GM21526 (cell line): ENCODE measurements at regions not wholly inside any gene's neighbourhood (a gene's known extent, or its start where the extent isn't known, plus 50 kb on each side); places are given as distances from the start of the nearest gene placed in this dataset.

ENCODE experiments used
- ATAC-seq: cut with Tn5 transposase; IDR thresholded peaks from one replicate; pipeline ENCODE4 v1.9.1; 2021; ENCODE audit warnings: moderate library complexity; ENCODE audit not compliant: unreplicated experiment, low FRiP score

- no peak for ATAC-seq
Measured at GRCh38 chr2:58891828-58892377, 650.8 kb upstream of the FANCL start.

- no peak for ATAC-seq
Measured at GRCh38 chr2:58890865-58891525, 649.9 kb upstream of the FANCL start.

GRCh38 chr2:58886009-58886408 lies 644.9 kb upstream of the FANCL start:
- ATAC-seq: no peak

GRCh38 chr2:58879834-58880233 lies 638.7 kb upstream of the FANCL start:
- no peak for ATAC-seq

- ATAC-seq: no peak
Measured at GRCh38 chr2:58878778-58879177, 637.7 kb upstream of the FANCL start.

- ATAC-seq: no peak
Measured at GRCh38 chr2:58876126-58876525, 635.0 kb upstream of the FANCL start.

GRCh38 chr2:58875436-58875835 lies 634.3 kb upstream of the FANCL start:
- ATAC-seq: no peak

GRCh38 chr2:58871469-58872142 lies 630.5 kb upstream of the FANCL start:
- peak; percentile 48 for ATAC-seq

GRCh38 chr2:58870704-58871103 lies 629.6 kb upstream of the FANCL start:
- no peak for ATAC-seq

GRCh38 chr2:58866946-58867345 lies 625.8 kb upstream of the FANCL start:
- ATAC-seq: no peak

GRCh38 chr2:58866527-58866926 lies 625.4 kb upstream of the FANCL start:
- ATAC-seq: no peak

GRCh38 chr2:58866040-58866439 lies 624.9 kb upstream of the FANCL start:
- ATAC-seq: no peak

GRCh38 chr2:58865436-58865835 lies 624.3 kb upstream of the FANCL start:
- ATAC-seq: peak; percentile 51

GRCh38 chr2:58862244-58862643 lies 621.1 kb upstream of the FANCL start:
- ATAC-seq: no peak

GRCh38 chr2:58860586-58860985 lies 619.5 kb upstream of the FANCL start:
- ATAC-seq: no peak

- no peak for ATAC-seq
Measured at GRCh38 chr2:58856100-58856499, 615.0 kb upstream of the FANCL start.

- no peak for ATAC-seq
Measured at GRCh38 chr2:58853420-58853819, 612.3 kb upstream of the FANCL start.

- ATAC-seq: no peak
Measured at GRCh38 chr2:58852905-58853304, 611.8 kb upstream of the FANCL start.

GRCh38 chr2:58852243-58852642 lies 611.1 kb upstream of the FANCL start:
- no peak for ATAC-seq

GRCh38 chr2:58851598-58851997 lies 610.5 kb upstream of the FANCL start:
- no peak for ATAC-seq

GRCh38 chr2:58845011-58845410 lies 603.9 kb upstream of the FANCL start:
- ATAC-seq: no peak

- ATAC-seq: no peak
Measured at GRCh38 chr2:58842501-58843155, 601.5 kb upstream of the FANCL start.
